LoVo (cell line): ENCODE measurements at regions not wholly inside any gene's neighbourhood (a gene's known extent, or its start where the extent isn't known, plus 50 kb on each side); places are given as distances from the start of the nearest gene placed in this dataset.
"Not testable (repeated sequence)": the region's sequence is repeated elsewhere in the genome, so short reads cannot be mapped to it uniquely, and the experiment has no call there.

Experiments used
- DNase-seq: peaks from one replicate; pipeline ENCODE4 v3.0.0-alpha.2; 2016; ENCODE audit warnings: low spot score

GRCh38 chr7:13581097-13581496 lies 408.4 kb downstream of the ETV1 start:
- DNase-seq = no peak

DNA sequence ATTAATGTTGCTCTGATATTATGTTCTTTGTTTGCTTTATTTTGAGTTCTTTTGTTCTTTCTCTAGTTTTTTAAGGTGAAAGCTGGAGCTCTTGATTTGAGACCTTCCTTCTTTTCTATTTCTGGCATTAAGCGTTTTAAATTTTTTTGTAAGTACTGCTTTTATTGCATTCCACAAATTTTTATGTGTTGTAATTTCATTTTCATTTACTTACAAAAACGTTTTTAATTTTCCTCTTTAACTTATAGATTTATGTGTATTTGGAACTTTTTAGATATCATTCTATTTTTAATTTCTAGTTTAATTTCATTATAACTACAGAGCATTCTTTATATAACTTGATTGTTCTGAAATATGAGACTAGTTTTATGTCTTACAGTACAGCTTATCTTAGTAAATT lies 395.6 kb downstream of the ETV1 start:
- no peak for DNase-seq

DNA sequence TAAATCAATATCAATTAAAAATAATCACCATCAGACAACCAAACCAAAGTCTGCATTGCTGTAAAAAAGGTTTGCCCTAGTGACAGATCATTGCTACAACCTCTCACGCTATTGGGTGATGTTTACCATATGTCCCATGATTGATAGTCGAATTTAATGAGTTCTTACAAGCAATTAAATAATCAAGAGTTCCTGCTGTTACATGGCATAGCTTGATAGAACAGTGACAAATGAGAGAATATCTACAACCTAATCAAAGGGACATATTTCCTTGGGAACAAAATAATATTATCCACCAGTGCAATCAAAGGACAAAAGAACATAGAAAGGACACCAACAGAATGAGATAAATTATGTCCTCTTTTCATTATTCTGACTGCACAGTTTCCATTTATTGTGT lies 387.4 kb downstream of the ETV1 start:
- DNase-seq = no peak

DNA sequence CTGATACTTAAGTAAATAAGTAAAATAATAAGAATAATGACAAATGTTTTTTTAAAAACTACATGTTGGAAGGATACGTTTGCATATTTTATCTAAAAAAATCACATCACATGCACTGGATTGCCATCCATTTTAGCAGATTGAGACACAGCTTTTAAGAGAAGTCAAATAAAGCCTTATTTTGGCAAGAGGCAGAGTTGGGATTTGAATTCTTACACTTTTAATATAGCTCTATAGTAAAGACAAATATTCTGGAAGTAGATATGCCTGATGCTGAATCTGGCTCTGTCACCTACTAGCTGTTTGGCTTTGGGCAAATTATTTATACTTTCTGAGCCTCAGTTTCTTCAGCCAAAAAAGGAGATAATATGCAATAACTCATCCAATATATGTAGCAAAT lies 386.4 kb downstream of the ETV1 start:
- no peak for DNase-seq

GRCh38 chr7:13603661-13604060 lies 385.8 kb downstream of the ETV1 start:
- DNase-seq = no peak

- no peak for DNase-seq
Observed at GRCh38 chr7:13604178-13604577, 385.3 kb downstream of the ETV1 start.

- DNase-seq = no peak
Observed at GRCh38 chr7:13610372-13610771, 379.1 kb downstream of the ETV1 start.

DNA sequence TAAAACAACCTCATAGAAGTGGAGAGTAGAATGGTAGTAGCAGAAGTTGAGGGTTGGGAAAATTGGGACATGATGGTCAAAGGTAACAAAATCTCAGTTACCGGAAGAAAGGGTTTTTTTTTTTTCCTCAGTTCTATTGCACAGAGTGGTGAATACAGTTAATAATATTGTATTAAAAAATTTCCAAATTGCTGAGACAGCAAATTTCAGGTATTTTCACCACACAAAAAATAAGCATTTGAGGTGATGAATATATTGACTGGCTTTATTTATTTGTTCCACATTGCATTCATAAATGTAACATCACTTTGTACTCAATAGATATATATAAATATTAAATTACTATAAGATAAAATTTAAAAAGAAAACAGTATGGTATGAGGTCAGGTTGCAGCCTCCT lies 373.8 kb downstream of the ETV1 start:
- no peak for DNase-seq

DNA sequence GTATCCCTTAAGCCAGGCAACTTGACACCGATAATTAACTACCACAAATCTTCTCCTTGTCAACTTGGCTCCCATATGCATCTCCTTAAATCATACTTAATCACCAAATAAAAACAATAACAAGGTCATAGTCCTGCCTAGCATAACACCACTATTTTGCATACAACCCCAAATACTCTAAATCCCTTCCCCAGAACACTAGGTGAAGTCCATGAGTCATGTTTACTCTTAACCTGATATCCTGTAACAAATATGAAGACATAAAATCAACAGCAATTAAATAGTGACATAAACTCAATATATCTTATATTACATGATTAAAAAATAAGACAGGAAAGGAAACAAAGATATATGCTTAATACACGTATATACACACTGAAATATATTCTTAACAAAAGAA lies 362.0 kb downstream of the ETV1 start:
- no peak for DNase-seq

GRCh38 chr7:13628239-13629001 lies 361.0 kb downstream of the ETV1 start:
- no peak for DNase-seq

GRCh38 chr7:13631207-13632049 lies 358.0 kb downstream of the ETV1 start:
- not testable (repeated sequence) for DNase-seq

GRCh38 chr7:13633857-13634256 lies 355.6 kb downstream of the ETV1 start:
- DNase-seq = no peak

DNA sequence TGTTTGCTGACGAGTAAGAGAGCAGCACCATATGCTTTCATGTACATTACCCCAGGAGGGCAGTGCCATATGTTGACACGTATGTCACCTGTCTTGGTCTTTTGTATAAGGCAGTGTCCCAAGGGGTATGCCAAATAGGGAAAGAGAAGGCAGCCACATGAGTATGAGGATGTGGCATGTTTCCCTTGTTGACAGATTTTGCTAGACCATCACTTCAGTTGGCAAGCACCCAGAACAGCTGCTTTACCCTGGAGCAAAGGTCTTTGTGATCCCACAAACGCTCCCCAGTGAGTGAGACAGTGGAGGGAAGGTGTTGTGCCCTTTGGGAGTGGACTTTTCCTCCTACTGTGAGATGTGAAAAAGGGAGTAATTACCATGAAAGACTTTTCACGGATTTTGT lies 350.1 kb downstream of the ETV1 start:
- DNase-seq = no peak

GRCh38 chr7:13641714-13642113 lies 347.8 kb downstream of the ETV1 start:
- DNase-seq = no peak

- DNase-seq = no peak
Observed at GRCh38 chr7:13651167-13651566, 338.3 kb downstream of the ETV1 start.

DNA sequence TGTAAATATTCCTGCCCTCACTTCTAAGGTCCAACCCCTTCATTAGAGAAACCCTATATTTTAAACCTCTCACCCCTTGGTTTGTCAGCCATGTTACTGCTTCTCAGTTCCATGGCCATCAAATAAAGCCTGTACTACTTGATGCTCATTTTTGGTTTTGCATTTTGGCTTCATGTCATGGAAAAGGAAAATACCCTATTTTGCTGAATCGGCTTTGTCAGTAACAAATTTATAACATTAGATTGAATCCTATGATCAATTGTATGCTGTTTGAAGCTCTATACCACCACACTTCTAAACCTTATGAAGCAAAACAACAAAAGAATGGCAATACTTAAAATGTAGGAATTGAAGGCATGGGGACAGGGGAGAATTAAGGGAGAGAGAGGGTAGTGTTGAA lies 333.1 kb downstream of the ETV1 start:
- DNase-seq = no peak

GRCh38 chr7:13673290-13673689 lies 316.2 kb downstream of the ETV1 start:
- no peak for DNase-seq

GRCh38 chr7:13682626-13683025 lies 306.8 kb downstream of the ETV1 start:
- DNase-seq = no peak

DNA sequence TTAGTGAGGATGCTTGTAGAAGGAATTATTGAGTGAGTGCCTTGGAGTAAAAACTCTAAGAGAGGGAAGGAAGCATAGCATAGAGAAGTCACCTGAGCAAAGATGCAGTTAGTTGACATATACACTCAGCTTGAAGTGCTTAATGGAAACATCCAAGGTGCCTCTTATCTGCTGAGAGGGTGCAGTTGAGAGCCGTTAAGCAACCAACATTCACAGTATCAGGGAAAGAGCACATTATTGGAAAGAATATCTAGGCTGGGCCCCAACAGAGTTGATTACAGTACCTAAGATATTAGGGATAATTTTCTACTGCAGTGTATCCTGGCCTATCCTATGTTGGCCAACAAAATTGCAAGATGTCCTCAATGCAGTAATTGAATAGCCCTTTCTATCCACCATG lies 302.0 kb downstream of the ETV1 start:
- no peak for DNase-seq

DNA sequence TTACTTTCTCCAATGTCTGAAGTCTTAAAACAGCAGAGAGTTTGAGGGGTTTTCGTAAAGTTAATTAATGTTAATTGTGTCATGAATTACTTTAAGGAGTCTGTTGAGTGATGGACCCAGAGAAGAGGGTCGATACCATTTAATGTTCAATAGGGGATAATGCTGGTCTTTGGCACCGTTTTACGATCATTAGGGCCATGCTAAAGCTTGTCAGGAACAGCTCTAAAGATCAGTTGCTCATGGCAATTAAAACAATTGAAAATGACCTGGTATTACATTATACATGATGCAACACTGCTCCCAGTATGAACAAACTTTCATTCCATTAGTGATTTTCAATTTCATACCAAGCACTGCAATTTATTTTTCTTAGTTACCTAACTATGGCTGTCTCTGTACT lies 296.9 kb downstream of the ETV1 start:
- DNase-seq = no peak

DNA sequence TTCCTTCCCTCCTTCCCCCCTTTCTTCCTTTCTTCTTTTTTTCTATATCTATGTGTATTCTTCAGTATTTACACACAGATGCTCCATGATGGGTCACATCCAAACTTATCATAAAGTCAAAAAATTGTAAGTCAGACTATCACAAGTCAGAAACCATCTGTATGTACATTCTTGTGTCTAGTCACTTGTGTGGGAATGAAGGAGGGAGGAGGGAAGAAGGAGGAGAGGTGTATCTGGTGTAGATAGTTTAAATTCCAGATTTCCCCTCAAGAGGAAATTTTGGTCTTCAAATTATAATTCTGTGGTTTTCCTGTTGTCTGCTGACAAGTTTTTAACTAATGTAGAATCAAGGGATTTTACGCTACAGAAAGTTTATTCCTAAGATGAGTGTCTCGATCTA lies 287.2 kb downstream of the ETV1 start:
- no peak for DNase-seq

- DNase-seq = no peak
Observed at GRCh38 chr7:13708670-13709069, 280.8 kb downstream of the ETV1 start.

DNA sequence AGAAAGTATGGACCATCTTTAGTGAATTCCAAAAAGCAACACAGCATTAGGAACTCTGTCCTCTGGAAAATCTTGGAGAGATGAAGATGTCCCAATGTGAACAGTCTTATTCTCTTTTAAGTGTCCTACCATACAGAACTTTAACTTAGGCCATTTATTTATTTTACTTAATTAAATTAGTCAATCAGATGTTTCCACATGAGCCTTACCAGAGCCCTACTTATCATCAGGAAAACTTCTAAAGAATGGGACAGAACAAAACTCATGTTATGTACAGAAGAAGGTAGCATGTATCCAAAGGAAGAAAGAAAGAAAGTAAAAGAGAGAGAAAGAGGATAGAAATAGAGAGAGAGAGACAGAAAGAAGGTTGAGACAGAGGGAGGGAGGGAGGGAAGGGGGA lies 276.4 kb downstream of the ETV1 start:
- DNase-seq = no peak

DNA sequence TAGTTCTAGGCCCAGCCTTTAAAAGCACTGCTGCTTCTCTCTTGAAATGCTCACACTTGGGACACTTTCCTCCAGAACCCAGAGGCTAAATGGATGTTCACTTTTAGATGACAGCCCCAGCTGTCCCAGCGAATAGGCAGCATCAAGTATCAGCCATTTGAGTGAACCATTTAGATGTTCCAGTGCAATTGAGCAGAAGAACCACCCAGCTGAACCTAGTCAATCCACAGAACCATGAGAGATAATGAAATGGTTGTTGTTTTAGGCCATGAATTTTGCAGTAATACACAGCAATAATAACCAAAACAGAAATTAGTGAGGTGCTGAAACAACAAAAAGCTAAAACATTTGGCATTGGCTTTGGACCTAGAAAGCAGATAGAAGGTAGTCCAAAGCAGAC lies 273.9 kb downstream of the ETV1 start:
- no peak for DNase-seq
